HG02884 (cell line): ENCODE measurements at regions not wholly inside any gene's neighbourhood (a gene's known extent, or its start where the extent isn't known, plus 50 kb on each side); places are given as distances from the start of the nearest gene placed in this dataset.

Experiments used
- ATAC-seq: cut with Tn5 transposase; IDR thresholded peaks from one replicate; pipeline ENCODE4 v1.9.1; 2021; ENCODE audit warnings: mild to moderate bottlenecking, moderate library complexity; ENCODE audit not compliant: unreplicated experiment

DNA sequence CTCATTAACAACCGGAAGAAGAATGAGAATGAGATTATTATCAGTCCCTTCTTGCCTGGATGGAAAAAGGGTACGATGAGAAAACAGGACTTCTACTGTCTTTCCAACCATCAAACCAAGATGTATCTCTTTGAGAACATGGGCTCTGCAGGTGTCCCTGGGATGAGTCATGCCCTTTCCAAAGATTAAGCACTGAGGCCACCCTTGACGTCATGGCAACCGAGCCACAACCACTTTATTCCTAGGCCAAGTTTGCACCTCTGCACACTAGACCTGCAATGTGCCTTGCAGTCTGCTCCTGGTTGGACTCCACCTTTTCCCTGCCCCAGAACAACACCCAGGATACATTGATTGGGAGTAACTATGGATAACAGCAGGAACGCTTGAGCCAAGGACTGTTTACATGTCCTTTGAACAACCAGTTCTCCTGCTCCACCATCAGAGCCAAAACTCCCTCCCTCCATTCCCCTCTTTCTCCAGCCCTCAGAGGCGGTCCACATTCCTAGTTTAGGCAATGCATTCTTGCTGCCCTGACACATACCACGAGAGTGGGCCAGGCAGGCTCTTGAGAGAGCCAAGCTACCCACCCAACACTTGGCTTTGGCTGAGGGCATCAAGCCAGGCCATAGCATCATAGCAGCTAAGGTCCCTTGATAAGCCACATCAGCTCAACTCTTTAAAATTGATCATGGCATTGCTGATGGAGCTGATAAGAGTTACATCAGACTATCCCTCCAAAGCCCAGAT lies 310.7 kb downstream of the TNS1 start:
- ATAC-seq: no peak

DNA sequence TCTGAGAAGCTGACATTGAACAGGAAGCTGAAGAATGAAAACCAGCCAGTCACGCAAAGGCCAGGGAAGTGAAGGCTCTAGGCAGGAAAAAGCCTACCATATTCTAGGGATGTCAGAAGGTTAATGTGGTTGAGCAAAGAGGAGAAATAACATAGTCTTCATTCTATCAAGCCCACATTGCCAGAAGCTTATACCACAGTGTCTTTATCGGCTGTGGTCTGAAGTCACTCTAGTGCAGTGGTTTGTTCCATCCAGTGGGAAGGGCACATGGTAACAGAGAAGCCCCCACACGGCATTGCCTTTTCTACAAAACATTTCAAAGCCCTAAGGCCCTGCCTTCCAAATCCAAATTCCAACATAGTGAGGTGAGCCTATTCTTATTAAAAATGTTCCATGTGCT lies 311.3 kb downstream of the TNS1 start:
- no peak for ATAC-seq

DNA sequence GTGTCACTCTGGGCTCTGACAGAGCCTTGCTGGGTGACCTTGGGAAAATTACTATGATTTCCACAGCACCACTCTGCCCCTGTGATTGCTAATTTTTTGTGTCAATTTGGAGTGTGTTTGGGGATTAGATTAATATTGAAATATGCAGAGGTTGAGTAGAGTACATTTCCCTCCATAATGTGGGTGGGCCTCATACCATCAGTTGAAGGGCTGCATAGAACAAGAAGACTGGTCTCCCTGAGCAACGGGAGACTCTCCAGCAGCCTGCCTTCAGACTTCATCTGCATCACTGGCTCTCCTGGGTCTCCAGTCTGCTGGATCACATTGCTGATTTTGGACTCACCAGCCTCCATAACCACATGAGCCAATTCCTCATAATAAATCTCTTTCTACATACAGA lies 313.7 kb downstream of the TNS1 start:
- no peak for ATAC-seq

DNA sequence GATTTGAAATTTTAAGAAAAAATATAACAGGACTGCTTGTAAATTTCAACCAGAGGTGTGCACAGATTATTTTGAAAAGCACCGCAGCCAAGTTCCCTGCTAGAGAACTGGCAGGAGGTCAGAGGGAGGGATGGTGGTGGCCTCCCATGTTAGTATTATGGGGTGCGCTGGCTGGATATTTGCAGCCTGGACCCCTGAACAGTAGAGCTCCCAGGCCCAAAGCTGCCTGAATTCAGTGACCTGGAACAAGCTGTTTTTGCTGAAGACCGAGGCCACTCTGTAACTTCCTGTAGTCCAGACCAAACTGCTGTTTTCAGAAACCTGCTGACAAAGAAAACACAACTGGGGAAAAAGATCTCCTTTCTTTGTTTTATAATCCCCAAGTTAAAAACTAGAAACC lies 314.3 kb downstream of the TNS1 start:
- ATAC-seq: no peak

DNA sequence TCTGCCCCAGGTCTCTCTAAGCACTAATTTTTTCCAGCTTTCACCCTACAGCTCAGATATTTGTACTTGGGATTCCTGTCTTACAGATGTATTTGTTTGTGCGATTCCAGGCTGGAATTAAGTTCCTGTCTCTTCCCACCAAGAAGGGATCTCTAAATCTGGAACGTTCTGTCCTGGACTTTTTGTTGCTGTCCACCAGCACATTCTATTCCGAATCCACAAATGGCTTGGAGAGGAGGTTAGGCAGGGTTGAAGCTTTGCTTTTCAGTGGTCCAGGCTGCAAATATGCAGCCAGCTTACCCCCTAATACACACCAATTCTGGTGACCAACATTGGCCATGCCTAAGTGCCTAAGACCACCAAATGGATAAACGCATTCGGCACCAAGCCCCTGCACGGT lies 315.0 kb downstream of the TNS1 start:
- ATAC-seq: no peak

DNA sequence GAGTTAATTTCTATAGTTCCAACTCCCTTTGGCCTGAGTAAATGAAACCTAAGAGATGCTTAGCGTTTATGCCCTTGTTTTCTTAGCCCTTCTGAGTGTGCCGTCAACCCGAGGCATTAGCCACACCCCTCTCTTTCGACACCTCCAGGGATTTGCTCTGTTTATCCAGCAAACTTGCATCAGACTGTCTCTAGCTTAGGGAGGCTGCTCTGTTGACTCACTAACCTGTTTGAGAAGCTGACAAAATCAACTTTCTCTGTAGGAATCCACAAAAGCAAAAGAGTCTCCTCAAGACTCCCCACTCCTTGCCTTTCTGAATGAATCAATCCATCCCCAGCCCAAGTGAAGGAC lies 317.6 kb downstream of the TNS1 start:
- no peak for ATAC-seq

DNA sequence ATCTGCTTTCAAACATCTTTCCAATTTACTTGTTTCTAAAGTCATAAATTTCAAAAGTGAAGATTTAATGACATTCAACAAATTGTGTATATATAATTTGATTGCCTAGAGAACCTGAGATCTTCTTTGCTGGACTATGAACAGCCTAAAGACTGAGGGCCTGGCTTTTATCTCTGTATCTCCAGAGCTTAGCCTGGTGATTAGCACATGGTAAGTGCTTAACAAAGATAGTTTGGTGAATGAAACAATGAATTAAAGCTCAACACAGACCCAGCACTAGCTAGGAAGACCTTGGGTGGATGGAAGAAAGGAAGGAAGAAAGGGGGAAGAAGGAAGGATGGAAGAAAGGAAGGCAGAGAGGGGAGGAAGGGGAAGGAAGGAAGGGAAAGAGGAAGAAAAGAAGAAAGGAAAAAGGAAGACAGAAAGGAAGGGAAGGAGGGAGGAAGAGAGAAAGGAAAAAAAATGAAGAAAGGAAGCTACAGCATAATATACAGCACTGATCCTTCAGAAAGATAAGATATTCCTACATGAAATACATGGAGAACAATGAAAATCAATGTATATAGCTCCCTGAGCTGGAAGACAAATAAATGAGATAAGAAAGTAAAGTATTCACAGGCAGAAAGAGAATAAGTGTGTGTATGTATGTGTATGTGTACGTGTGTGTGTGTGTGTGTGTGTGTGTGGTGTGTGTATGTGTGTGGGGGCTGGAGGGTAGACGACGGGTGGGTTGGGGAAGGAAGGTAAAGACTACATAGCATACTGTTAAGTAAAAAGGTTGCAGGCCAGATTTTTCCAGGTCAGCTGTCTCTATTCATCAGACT lies 318.2 kb downstream of the TNS1 start:
- ATAC-seq: no peak

DNA sequence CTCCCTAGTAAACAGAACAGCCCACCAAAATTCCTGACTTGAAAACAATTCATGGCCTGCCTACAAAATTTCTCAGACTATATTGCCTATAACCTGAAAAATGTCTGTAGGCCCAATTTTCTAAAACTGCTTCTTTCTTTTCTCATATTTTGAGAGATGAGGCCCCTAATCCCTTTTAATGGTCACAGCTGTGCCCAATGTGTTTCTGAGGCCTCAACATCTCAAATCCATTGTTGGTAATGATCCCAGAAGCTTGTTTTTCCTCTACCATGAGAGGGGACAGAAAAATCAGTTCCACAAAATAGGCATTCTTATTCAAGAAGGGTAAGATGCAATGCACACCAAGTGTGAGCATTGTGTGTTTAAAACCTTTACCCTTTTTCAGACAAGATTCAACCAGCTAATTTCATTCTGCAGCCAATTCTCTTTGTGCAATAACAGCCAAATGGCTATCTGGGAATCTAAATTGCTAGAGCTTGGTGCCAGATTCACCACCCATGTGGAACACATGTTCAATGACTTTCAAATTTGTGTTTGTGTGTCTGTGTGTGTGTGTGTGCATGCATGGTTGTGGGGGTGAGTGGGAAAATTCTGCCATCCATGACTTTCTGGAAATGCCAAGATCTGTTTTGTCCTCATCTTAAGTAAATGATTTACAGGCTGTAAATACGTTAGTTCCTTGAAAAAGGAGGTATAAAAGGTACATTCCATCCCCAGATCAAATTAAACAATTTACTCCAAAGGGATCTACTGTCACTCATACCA lies 319.5 kb downstream of the TNS1 start:
- no peak for ATAC-seq

DNA sequence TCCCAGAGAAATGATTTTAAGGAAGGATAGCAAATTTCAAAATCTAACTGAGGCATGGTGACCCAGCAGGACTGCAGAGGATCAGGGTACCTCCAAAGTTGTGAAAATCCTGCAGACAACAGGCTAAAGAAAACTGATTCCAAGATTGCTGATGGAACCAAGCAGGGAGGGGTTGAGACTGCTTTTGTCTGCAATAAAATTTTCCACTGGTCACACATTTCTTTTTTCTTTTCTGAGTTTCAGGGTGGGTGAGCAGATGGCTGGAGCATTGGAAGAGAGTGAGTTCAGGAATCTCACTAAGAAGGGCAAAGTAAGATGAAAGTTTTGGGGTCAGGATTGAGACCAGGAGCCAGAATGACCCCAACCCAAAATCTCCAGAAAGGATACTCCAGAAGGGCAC lies 321.0 kb downstream of the TNS1 start:
- no peak for ATAC-seq

DNA sequence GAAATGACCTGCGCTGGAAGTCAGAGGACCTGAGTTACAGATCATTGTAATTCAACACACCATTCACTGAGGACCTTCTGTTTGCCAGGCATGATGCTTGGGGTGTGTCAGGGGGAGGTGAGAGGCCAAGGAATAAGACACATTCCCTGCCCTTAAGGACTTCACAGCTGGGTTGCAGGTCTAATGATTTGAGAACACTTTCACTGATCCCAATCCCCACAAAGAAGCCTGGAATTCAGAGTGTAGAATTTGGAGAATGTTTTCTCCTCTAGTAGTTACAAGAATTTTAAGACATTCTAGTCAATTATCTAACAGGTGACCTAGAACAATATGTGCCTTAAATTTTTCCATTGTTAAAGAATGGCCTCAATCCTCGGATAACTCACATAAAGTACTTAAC lies 322.4 kb downstream of the TNS1 start:
- no peak for ATAC-seq

DNA sequence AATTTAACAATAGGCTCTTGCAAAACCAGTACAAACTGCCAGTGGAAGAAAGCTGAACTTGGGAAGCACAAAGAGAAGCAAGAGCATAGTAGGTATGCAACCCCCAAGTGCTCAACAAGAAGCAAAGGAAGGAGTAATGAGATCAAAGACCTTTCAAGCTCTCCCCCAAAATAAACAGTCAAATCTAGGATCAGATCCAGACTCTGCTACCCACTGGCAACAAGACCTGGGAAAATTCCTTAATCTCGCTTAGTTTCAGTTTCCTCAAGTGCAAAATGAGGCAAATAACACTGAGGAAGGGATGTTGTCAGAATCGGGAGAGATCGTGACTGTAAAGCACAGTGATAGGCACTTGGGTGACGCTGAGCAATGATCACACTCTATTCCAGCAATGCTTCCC lies 329.2 kb downstream of the TNS1 start:
- ATAC-seq: no peak

DNA sequence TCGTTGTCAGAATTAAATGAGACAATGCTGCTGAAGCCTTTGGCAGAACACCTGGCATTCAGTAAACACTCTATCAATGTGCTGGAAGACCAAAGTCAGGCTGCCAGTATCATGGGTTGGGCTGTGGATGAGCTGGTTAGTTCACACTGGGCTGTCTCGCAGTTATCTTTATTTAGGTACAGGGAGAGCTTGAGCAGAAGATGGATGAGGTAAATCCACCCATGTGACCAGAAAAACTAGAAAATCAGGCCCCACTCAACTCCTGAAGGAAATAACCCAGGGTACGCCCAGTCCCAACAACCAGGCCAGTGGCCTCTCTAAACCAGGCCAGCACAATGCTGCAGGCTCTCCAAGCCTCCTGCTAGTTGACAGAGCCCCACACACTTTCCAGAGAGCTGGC lies 330.3 kb downstream of the TNS1 start:
- no peak for ATAC-seq

DNA sequence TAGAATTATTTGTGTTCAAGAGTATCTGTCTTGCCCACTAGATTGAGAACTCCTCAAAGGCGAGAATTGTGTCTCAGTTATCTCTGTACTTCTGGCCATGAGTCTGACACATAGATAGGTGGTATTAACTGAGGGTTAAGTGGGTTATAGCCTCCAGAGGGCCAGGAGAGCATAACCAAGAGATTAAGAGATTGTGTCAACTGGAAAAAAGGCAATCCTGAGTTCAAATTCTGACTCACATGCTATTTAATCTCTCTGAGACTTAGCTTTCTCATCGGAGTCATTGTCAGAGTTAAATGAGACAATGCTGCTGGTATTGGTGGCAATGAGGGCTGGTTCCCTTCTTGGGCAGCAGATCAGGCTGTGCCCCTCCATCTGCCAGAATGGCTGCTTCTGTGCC lies 330.9 kb downstream of the TNS1 start:
- no peak for ATAC-seq

DNA sequence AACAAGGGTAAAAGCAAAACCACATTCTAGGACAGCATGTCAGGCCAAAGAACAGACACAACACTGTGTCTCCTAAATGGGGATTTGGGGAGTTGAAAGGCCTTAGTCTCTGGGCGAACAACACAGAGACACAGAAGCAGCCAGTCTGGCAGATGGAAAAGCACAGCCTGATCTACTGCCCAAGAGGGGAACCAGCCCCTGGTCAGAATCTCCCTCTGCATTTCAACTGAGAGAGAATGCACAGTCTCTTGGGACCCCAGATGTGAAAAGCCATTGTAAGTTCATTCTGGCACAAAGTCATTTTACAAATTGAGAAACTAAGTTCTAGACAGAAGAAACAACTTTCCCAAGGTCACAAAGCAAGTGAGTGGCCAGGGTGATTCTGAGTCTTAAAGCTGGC lies 331.7 kb downstream of the TNS1 start:
- no peak for ATAC-seq

DNA sequence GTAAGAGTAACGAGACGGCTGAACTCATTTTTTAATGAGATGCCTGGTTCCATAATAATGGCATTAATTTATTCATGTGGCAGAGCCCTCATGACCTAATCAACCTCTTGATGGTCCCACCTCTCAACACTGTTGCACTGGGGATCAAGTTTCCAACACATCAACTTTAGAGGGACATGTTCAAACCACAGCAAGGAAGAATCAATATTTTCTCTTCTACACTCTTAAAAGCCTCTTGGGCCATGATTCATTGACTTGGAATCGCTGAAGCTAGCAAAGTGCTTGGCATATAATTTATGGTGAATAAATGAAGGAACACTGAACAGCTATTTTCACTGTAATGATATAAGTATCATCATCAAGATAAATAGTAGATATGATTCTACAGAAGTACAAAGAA lies 333.0 kb downstream of the TNS1 start:
- ATAC-seq: no peak

DNA sequence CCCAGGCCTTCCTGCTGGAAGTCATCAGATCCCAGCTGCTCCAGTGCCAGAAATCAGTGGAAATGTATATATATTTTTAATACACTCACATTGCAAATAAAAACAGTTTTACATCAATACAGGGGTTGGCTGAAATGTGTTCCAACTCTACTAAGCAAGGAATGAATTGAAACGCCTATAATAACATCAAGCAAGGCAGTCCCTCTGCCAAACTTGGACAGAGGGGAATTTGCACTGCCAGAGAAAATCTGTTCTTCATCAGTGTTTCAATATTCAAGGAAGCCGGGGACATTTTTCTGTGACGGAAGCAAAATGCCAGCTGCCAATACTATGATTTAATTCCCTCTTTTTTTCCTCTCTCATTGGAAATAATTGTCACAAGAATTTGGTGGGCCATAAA lies 335.3 kb downstream of the TNS1 start:
- no peak for ATAC-seq

DNA sequence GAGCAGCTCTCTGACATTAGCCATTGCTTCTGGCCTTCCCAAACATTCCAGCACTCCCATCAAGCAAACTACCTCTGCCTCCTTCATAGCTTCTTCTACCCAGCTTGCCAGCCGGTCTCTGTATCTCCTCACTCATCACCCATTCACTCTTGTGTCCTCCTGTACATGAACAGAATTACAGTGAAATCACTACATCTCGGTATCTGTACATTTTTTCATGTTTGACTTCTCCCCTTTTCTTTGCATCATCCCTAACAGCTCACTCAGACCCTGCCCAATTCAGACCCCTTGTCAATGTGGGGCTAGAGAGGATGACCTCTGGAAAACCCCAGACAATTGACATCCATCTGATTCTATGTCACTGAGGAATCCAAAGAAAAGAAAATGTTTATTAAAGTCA lies 335.8 kb downstream of the TNS1 start:
- ATAC-seq: no peak

DNA sequence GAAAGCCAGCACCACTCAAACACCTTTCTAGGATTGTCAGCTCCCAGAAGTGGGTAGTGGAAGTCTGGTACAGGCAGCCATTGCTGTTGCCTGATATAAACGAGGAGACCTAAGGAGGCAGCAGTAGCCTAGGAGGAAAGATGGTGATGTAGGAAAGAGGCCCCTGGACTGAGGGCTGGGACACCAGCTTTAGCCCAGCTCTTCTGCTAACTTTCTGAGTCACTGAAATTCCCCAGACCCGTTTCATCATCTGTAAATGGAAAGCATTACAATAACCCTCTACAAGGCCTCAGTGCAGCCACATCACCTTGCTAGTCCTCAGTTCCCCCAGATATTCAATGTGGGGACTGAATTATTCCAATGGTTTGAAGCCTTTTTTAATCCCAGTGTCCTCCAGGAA lies 336.5 kb downstream of the TNS1 start:
- ATAC-seq: no peak

DNA sequence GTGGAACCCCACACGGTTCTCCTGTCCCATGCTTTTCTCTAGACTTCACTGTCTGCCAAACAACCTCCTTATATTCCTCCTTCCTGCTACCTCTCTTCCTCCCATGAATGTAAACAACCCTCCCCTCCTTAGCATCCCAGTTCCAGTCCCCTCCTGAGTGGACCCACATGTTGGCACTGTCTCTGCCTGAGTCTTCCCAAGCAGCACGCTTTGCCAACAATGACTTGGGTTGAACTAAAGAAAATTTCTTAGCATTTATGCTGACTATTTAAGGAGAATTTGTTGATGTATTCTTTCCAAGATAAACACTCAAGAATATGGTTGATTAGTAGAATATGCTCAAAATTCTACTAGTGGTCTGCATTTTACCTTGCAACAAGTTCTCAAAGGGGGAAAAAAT lies 338.0 kb downstream of the TNS1 start:
- no peak for ATAC-seq

DNA sequence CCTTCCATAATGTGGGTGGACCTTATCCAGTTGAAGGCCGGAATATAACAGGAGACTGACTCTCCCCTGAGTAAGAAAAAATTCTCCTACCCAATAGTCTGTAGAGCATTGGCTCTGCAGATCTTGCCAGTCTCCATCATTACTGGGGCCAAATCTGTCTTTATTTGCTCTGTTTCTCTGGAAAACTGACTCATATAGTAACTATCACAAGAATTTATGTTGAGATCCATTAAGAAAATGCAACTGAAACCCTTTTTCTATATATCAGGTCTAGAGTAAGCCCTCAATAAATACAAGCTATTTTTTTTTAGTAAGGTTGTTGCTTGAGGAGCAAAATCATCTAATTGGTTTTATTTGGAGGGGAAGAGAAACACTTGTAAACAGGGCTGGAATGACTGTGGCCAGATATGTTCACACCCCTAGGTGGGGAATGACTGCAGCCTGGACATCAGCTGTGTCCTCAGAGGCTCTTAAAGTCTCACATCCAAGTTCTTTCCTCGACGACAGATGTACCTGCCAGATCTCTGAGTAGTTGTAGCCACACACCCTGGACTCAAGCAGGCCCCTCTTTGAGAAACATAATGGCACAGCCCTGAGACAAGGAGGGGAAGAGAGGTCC lies 339.7 kb downstream of the TNS1 start:
- ATAC-seq: no peak

DNA sequence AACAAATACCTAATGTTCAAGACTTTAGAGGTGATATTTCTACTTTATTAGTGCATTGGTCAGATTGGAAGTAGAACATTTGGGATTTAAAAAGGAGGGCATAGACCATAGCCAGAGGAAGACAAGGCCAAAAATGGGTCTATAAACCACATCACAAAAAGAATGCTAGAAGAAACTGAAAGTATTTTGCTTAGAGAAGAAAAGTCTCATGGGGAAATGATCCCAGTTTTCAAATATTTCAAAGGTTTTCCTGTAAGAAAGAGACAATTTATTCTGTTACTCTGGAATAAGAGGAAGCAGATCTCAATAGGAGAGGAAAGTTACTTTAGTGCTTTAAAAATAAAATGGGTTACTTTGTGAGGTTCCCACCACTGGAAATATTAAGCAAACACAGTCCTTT lies 341.4 kb downstream of the TNS1 start:
- no peak for ATAC-seq

DNA sequence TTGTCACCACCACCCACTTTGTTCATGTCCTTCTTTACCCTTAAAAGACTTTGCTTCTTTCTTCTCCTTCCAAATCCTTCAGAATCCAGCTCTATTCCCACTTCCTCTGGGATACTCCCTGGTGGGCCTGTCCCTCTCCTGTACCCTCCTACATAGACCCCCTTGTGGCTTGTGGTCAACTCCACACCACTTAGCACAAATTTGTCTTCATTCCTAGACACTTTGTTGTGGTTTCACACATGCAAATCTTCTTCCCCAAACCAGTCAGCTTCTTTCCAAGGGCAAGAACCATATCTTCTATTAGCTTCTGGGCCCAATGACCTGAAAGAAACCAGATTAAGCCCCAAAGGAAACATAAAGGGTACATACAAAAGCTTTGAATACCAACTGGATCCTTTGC lies 342.4 kb downstream of the TNS1 start:
- no peak for ATAC-seq
